ENCODE measurements at regions not wholly inside any gene's neighbourhood (a gene's known extent, or its start where the extent isn't known, plus 50 kb on each side); places are given as distances from the start of the nearest gene placed in this dataset.

- TF ChIP-seq EP300 (IDR thresholded peaks at IDR 0.05) (no peak), CTCF (IDR thresholded peaks at IDR 0.05) (no peak), POLR2A (IDR thresholded peaks at IDR 0.05; ENCODE audit: low read depth) (no peak), POLR2AphosphoS5 (IDR thresholded peaks at IDR 0.05) (no peak)
Observed at GRCh38 chr16:82252582-82252981, 82.6 kb upstream of the MPHOSPH6 start.
